Mucosa of stomach (tissue), 1 donor: ENCODE measurements at regions not wholly inside any gene's neighbourhood (a gene's known extent, or its start where the extent isn't known, plus 50 kb on each side); places are given as distances from the start of the nearest gene placed in this dataset.

ENCODE experiments used
- H3K27me3 ChIP-seq: one replicate; pipeline ENCODE4 v1.7.0; 2013; ENCODE audit warnings: mild to moderate bottlenecking, low read length; ENCODE audit not compliant: control insufficient read depth, insufficient read depth
- H3K36me3 ChIP-seq: one replicate; pipeline ENCODE4 v1.7.0; 2013; ENCODE audit warnings: low read length; ENCODE audit not compliant: control insufficient read depth, insufficient read depth
- H3K4me1 ChIP-seq: one replicate; pipeline ENCODE4 v1.7.0; 2013; ENCODE audit warnings: mild to moderate bottlenecking, low read length; ENCODE audit not compliant: control insufficient read depth, insufficient read depth
- H3K4me3 ChIP-seq: one replicate; pipeline ENCODE4 v1.7.0; 2013; ENCODE audit warnings: low read length
- H3K9ac ChIP-seq: one replicate; pipeline ENCODE4 v1.7.0; 2013; ENCODE audit warnings: mild to moderate bottlenecking, low read length, moderate library complexity
- H3K9me3 ChIP-seq: one replicate; pipeline ENCODE4 v1.7.0; 2013; ENCODE audit warnings: mild to moderate bottlenecking, low read length, moderate library complexity; ENCODE audit not compliant: control insufficient read depth
- donor health status: Pancreatic carcinoma.

- H3K27me3 ChIP-seq = no peaks in the 10 kb centered on the region
- H3K4me3 ChIP-seq = no peak overlapping the region
- H3K9ac ChIP-seq = no peak overlapping the region
- H3K9me3 ChIP-seq = no peaks in the 10 kb centered on the region
- H3K4me1 ChIP-seq = peaks cover 49% of the 10 kb centered on the region
- no peaks in the 10 kb centered on the region for H3K36me3 ChIP-seq
Measured at GRCh38 chr10:60994128-60994527, 50.1 kb upstream of the RHOBTB1 start.
